HL-60/S4 treated with retinoic acid at 250 ng/mL for 4 days and 3 days (cell line): ENCODE measurements at regions not wholly inside any gene's neighbourhood (a gene's known extent, or its start where the extent isn't known, plus 50 kb on each side); places are given as distances from the start of the nearest gene placed in this dataset.
"Not testable (repeated sequence)": the region's sequence is repeated elsewhere in the genome, so short reads cannot be mapped to it uniquely, and the experiment has no call there.

Experiments used
- in situ Hi-C: fragments of 300-500 bp; cut with MboI; formaldehyde crosslinking; loops from 2 replicates; pipeline ENCODE4 v1.7.0; 2022; ENCODE audit warnings: low sequenced_read_pairs

DNA sequence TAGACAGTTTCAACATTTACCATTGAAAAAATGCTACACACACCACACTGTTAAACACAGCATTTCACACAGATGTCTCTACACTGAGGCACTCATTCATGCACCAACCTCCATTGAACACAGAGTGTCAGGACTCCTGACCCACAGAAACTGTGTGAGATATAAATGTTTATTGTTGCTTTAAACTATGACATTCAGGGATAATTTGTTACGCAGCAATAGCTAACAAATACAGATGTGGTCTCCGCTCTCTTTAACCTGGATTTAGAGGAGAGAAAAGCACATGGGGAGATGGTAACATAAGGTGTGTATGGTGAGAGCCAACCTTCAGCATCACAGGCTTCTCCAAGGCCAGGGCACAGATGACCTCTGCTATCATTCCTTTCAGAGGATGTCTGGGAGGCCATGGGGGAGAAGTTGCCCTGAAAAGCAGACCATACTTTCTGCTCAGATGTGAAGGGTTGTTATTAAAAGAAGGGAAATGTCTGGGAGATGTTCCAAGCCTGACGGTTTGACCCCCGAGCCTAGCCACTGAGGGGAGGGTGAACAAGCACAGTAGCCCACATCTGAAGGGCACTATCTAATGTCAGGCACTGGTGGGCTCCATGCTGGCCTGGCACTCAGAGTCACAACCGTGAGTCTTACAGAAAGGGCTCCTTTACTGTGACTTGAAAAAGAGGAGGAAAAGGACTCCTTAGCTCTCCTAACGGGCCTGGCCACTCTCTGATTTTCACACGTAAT, 284.5 kb upstream of the TLE3 start:
- in situ Hi-C loops: no loop called here

- in situ Hi-C loops: no loop called here
Measured at GRCh38 chr15:70379938-70380883, 282.5 kb upstream of the TLE3 start.

DNA sequence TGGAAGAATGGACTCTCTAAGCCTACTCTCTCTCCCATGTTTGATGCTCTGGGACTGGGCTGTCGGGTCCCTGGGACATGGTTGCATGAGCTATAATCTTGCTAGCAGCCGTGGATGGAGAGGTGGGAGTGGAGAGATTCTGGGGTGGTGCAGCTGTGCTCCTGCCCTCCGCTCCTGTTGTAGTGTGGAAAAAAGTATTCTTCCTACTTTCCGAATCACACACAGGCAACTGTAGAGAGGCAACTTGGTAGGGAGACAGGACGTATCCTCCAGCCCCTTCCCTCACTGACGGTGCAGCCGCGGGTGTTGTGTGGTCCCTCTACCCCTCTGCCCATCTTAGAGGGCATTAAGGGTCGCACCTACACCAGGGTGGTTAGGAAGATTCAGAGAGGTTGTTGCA, 281.4 kb upstream of the TLE3 start:
- in situ Hi-C loops: no loop called here

DNA sequence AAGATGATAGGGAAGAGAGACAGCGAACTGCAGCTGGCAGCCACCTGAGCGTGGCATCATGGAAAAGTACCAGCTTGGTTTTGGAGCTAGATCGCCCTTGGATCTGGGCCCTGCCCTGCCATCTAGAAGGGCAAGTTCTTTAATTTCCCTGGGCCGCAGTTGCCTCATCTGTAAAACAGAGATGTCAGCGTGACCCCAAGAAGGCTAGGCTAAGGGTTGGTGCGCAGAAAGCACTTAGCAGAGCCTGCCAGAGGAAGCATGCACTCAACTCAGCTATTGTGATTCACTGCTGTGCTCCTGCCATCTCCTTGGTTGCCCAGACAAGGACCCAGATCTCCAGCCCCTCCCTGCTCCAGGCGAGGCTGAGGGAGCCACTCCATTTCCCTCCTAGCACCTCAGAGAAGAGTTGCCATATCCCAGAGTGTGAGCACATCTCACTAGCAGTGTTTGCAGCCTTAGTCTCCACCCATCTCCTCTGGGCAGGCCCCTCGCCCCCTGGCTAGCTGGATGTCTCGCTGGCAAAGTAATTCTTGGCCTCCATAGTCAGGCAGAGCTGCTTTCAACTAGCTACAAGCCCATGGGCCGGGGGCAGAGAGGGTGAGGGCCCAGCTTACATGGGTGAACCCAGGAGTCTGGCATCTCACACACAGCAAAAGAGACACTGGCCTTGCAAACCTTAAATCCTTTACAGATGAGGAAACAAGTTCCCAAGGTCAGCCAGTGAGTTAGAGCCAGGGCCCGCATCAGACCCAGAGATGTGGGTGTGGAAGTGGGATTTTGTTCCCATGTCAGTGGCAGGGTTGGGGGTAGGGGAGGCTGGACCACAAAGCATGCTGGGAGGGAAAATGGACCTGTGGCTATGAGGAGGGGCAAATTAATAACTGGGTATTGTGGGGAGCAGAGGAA, 280.7 kb upstream of the TLE3 start:
- in situ Hi-C loops: no loop called here

- in situ Hi-C loops: no loop called here
Measured at GRCh38 chr15:70376929-70377691, 279.4 kb upstream of the TLE3 start.

- in situ Hi-C loops: no loop called here
Measured at GRCh38 chr15:70376031-70376928, 278.6 kb upstream of the TLE3 start.

GRCh38 chr15:70375586-70375985, 277.9 kb upstream of the TLE3 start:
- in situ Hi-C loops: no loop called here

- in situ Hi-C loops: no loop called here
Measured at GRCh38 chr15:70375006-70375431, 277.3 kb upstream of the TLE3 start.

GRCh38 chr15:70374096-70374495, 276.4 kb upstream of the TLE3 start:
- in situ Hi-C loops: no loop called here

GRCh38 chr15:70373439-70373838, 275.7 kb upstream of the TLE3 start:
- in situ Hi-C loops: not testable (repeated sequence)

- in situ Hi-C loops: not testable (repeated sequence)
Measured at GRCh38 chr15:70367913-70368705, 270.4 kb upstream of the TLE3 start.

GRCh38 chr15:70364023-70364422, 266.3 kb upstream of the TLE3 start:
- in situ Hi-C loops: not testable (repeated sequence)

- in situ Hi-C loops: no loop called here
Measured at GRCh38 chr15:70362886-70363285, 265.2 kb upstream of the TLE3 start.

DNA sequence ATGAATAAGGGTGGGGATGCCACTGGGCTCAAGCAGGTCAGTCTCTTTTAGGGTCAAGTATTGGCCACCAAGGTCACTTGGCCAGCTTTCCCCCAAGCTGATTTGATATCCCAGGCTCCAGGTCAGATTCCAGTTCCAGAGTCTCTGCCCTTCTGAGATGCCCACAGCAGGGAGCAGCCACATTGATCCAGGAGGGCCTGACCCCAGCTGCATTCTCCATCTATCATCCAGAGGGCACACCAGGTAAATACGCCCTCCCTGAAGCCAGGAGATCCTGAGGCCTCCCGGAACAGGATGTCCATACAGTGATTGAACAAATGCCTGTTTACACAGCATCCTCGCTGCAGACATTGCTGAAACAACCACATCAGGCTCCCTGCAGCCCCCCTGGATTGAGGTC, 264.6 kb upstream of the TLE3 start:
- in situ Hi-C loops: no loop called here

- in situ Hi-C loops: no loop called here
Measured at GRCh38 chr15:70361891-70362290, 264.2 kb upstream of the TLE3 start.

GRCh38 chr15:70361106-70361505, 263.4 kb upstream of the TLE3 start:
- in situ Hi-C loops: no loop called here

GRCh38 chr15:70358871-70359647, 261.3 kb upstream of the TLE3 start:
- in situ Hi-C loops: no loop called here
